ENCODE measurements at regions not wholly inside any gene's neighbourhood (a gene's known extent, or its start where the extent isn't known, plus 50 kb on each side); places are given as distances from the start of the nearest gene placed in this dataset.

GRCh38 chr10:23777153-23777552 lies 338.3 kb downstream of the OTUD1 start:
- DNase-seq (ENCODE audit: low read depth in 2 of 2) = no peak
- Histone ChIP-seq H3K4me2 (ENCODE audit: extremely low read depth, insufficient read depth, low read length) (no peak overlapping the region), H4K20me1 (ENCODE audit: control insufficient read depth, extremely low read depth, insufficient read depth, low read length) (no peaks in the 10 kb centered on the region), H3K9ac (ENCODE audit: insufficient read depth, low read length) (no peak overlapping the region), H3K4me1 (ENCODE audit: control insufficient read depth, extremely low read depth, insufficient read depth, low read length) (no peaks in the 10 kb centered on the region), H3K4me3 (replicated peaks in 1 of 4; ENCODE audit: control extremely low read depth in 1 of 4, insufficient read depth in 1 of 4, low read depth in 3 of 4, low read length in 4 of 4) (no peak overlapping the region), H3K36me3 (ENCODE audit: control insufficient read depth, insufficient read depth, low read length) (no peaks in the 10 kb centered on the region), H2AFZ (ENCODE audit: low read length) (no peak overlapping the region), H3K9me3 (ENCODE audit: control insufficient read depth, insufficient read depth, low read depth, low read length) (no peaks in the 10 kb centered on the region), H3K27me3 (ENCODE audit: control insufficient read depth, insufficient read depth, low read length) (no peaks in the 10 kb centered on the region), H3K79me2 (ENCODE audit: control insufficient read depth, insufficient read depth, low read length) (no peaks in the 10 kb centered on the region), H3K27ac (ENCODE audit: insufficient read depth, low read length) (no peak overlapping the region)
- TF ChIP-seq CTCF (conservative IDR thresholded peaks at IDR 0.05 in 1 of 2, IDR thresholded peaks at IDR 0.05 in 1 of 2; ENCODE audit: low read depth in 1 of 2, low read length in 2 of 2) = no peak
- TF ChIP-seq EZH2 (IDR thresholded peaks at IDR 0.05; ENCODE audit: low read length, missing control alignments) = no peak

GRCh38 chr10:23779301-23779700 lies 340.4 kb downstream of the OTUD1 start:
- TF ChIP-seq EZH2 (IDR thresholded peaks at IDR 0.05; ENCODE audit: low read length, missing control alignments) (no peak), CTCF (conservative IDR thresholded peaks at IDR 0.05 in 1 of 2, IDR thresholded peaks at IDR 0.05 in 1 of 2; ENCODE audit: low read depth in 1 of 2, low read length in 2 of 2) (no peak)
- no peaks in the 10 kb centered on the region for H3K79me2 ChIP-seq (ENCODE audit: control insufficient read depth, insufficient read depth, low read length)
- H4K20me1 ChIP-seq (ENCODE audit: control insufficient read depth, extremely low read depth, insufficient read depth, low read length) = no peaks in the 10 kb centered on the region
- no peaks in the 10 kb centered on the region for H3K36me3 ChIP-seq (ENCODE audit: control insufficient read depth, insufficient read depth, low read length)
- no peaks in the 10 kb centered on the region for H3K4me1 ChIP-seq (ENCODE audit: control insufficient read depth, extremely low read depth, insufficient read depth, low read length)
- no peak for DNase-seq (ENCODE audit: low read depth in 2 of 2)
- no peak overlapping the region for H3K27ac ChIP-seq (ENCODE audit: insufficient read depth, low read length)
- no peak overlapping the region for H3K9ac ChIP-seq (ENCODE audit: insufficient read depth, low read length)
- H3K4me3 ChIP-seq (replicated peaks in 1 of 4; ENCODE audit: control extremely low read depth in 1 of 4, insufficient read depth in 1 of 4, low read depth in 3 of 4, low read length in 4 of 4) = no peak overlapping the region
- H3K4me2 ChIP-seq (ENCODE audit: extremely low read depth, insufficient read depth, low read length) = no peak overlapping the region
- H3K9me3 ChIP-seq (ENCODE audit: control insufficient read depth, insufficient read depth, low read depth, low read length) = no peaks in the 10 kb centered on the region
- H2AFZ ChIP-seq (ENCODE audit: low read length) = no peak overlapping the region
- no peaks in the 10 kb centered on the region for H3K27me3 ChIP-seq (ENCODE audit: control insufficient read depth, insufficient read depth, low read length)

- Histone ChIP-seq H3K4me1 (ENCODE audit: control insufficient read depth, extremely low read depth, insufficient read depth, low read length) (no peaks in the 10 kb centered on the region), H2AFZ (ENCODE audit: low read length) (no peak overlapping the region), H3K79me2 (ENCODE audit: control insufficient read depth, insufficient read depth, low read length) (no peaks in the 10 kb centered on the region)
These were observed 341.5 kb downstream of the OTUD1 start for GRCh38 chr10:23780331-23780730.

More at GRCh38 chr10:23780331-23780730, 341.5 kb downstream of the OTUD1 start:
- Histone ChIP-seq H3K36me3 (ENCODE audit: control insufficient read depth, insufficient read depth, low read length) (no peaks in the 10 kb centered on the region), H3K9ac (ENCODE audit: insufficient read depth, low read length) (no peak overlapping the region), H3K27ac (ENCODE audit: insufficient read depth, low read length) (no peak overlapping the region), H3K4me3 (replicated peaks in 1 of 4; ENCODE audit: control extremely low read depth in 1 of 4, insufficient read depth in 1 of 4, low read depth in 3 of 4, low read length in 4 of 4) (no peak overlapping the region), H3K4me2 (ENCODE audit: extremely low read depth, insufficient read depth, low read length) (no peak overlapping the region), H3K27me3 (ENCODE audit: control insufficient read depth, insufficient read depth, low read length) (no peaks in the 10 kb centered on the region), H3K9me3 (ENCODE audit: control insufficient read depth, insufficient read depth, low read depth, low read length) (no peaks in the 10 kb centered on the region), H4K20me1 (ENCODE audit: control insufficient read depth, extremely low read depth, insufficient read depth, low read length) (no peaks in the 10 kb centered on the region)
- no peak for DNase-seq (ENCODE audit: low read depth in 2 of 2)
- TF ChIP-seq CTCF (conservative IDR thresholded peaks at IDR 0.05 in 1 of 2, IDR thresholded peaks at IDR 0.05 in 1 of 2; ENCODE audit: low read depth in 1 of 2, low read length in 2 of 2) (no peak), EZH2 (IDR thresholded peaks at IDR 0.05; ENCODE audit: low read length, missing control alignments) (no peak)
